Heart right ventricle (tissue), 16 donors: ENCODE measurements at regions not wholly inside any gene's neighbourhood (a gene's known extent, or its start where the extent isn't known, plus 50 kb on each side); places are given as distances from the start of the nearest gene placed in this dataset.

Experiments
- ATAC-seq, 8 donors: fragments of 200-7000 bp; cut with Tn5 transposase; one replicate each; pipeline ENCODE4 v1.9.1; 2020; ENCODE audit warnings: mild to moderate bottlenecking in 8 of 8, moderate library complexity in 8 of 8, moderate number of reproducible peaks in 1 of 8
- DNase-seq, 2 donors: peaks; one replicate each; pipeline ENCODE4 v3.0.0-alpha.2; 2020
- H3K27ac ChIP-seq, 10 donors: fragments of 200-600 bp; sonication (generic) in 2 of 10; one replicate each; pipeline versions ENCODE4 v1.5.0 to v1.8.0; 2020 to 2022; ENCODE audit warnings: mild to moderate bottlenecking in 3 of 10
- H3K27me3 ChIP-seq, 7 donors: fragments of 200-600 bp; one replicate each; pipeline ENCODE4 v1.8.0; 2021 to 2022; ENCODE audit warnings: mild to moderate bottlenecking in 2 of 7
- H3K36me3 ChIP-seq, 9 donors: fragments of 200-600 bp; sonication (generic) in 1 of 9; one replicate each; pipeline versions ENCODE4 v1.5.0 to v1.8.0; 2020 to 2022; ENCODE audit warnings: mild to moderate bottlenecking in 2 of 9
- H3K4me1 ChIP-seq, 9 donors: fragments of 200-600 bp; sonication (generic) in 1 of 9; one replicate each; pipeline versions ENCODE4 v1.5.0 to v1.8.0; 2020 to 2022; ENCODE audit warnings: mild to moderate bottlenecking in 4 of 9
- H3K4me3 ChIP-seq, 10 donors: fragments of 200-600 bp; sonication (generic) in 2 of 10; one replicate each; pipeline versions ENCODE4 v1.5.0 to v1.8.0; 2020 to 2022; ENCODE audit warnings: mild to moderate bottlenecking in 7 of 10, moderate library complexity in 2 of 10
- H3K9me3 ChIP-seq, 11 donors: fragments of 200-600 bp in 10 of 11; sonication (generic) in 2 of 11; one replicate each; pipeline versions ENCODE4 v1.5.0 to v1.8.0; 2013 to 2022; ENCODE audit warnings: mild to moderate bottlenecking in 2 of 11, control low read depth in 1 of 11, moderate library complexity in 1 of 11
- CTCF ChIP-seq, 9 donors: fragments of 200-600 bp; sonication (generic) in 2 of 9; IDR thresholded peaks; one replicate each; pipeline versions ENCODE4 v1.5.0 to v1.8.0; 2021 to 2022; ENCODE audit warnings: antibody characterized with exemption in 9 of 9, mild to moderate bottlenecking in 5 of 9, moderate library complexity in 1 of 9
- WGBS, 2 donors: extraction: QIAGEN DNeasy Blood & Tissue Kit; methylation state at CpG; one replicate each; pipeline ENCODE4 v1.1.7; 2013; ENCODE audit warnings: inconsistent platforms in 1 of 2; 5-methylcytosine and 5-hydroxymethylcytosine counted together
- intact Hi-C, 10 donors: fragments of 100-400 bp; cut with DNase I; formaldehyde crosslinking; loops; one replicate each; pipeline versions ENCODE4 v1.11.1 to v1.14.2; 2022
- donor health status: Arrhythmogenic right ventricular cardiomyopathy.
- donor health status: ischemic (EF 13 %, LVEDD 7.1; RV severe dilation, severe dysfunction).
- donor health status: healthy with polysubstance abuse.
- donor health status: DM: no; HTN: yes; CAD: no.
- donor health status: DM: no; HTN: no; CAD: no.
- donor health status: ischemic (EF 25% LVEDD 6.9; RV normal size, moderate dysfunction).
- donor health status: ischemic (EF 25% LVEDD 5.7; RV mildly dilated, moderate dysfunction).
- donor health status: healthy.
- donor health status: DM: yes; HTN: yes; CAD: no.
- donor health status: Ischemic cardiomyopathy.
- donor health status: ischemic (EF 35%, LVEDD 5.7; RV mildly dilated, moderate dysfunction).
- donor health status: nonischemic (EF 11% LVEDD 7.7; RV severe dilation, severe dysfunction).
- donor health status: DM: yes; HTN: yes; CAD: no.
- donor health status: PGD.
- donor health status: ischemic (EF 29% LVEDD 5.4; RV normal size, mild dysfunction).
- donor health status: nonischemic (EF 23%, LVEDD 6.1; RV moderate dilation, normal function).

- ATAC-seq, result no peak
- no peaks in the 10 kb centered on the region for H3K4me1 ChIP-seq
- H3K9me3 ChIP-seq, result no peaks in the 10 kb centered on the region
- 48 to 56% methylated on average over 4 of the region's 4 CpGs for WGBS, 2 donors
- no peak overlapping the region for H3K27ac ChIP-seq
- intact Hi-C loops, result no loop called here
- peaks cover 0 to 50% (median 32%) of the 10 kb centered on the region in 7 donors for H3K27me3 ChIP-seq
- TF ChIP-seq CTCF (IDR thresholded peaks at IDR 0.05), result no peak
- no peaks in the 10 kb centered on the region for H3K36me3 ChIP-seq
- no peak overlapping the region for H3K4me3 ChIP-seq
- DNase-seq, result no peak
Observed at GRCh38 chr22:22076932-22077703, 94.5 kb upstream of the TOP3B start.

DNA sequence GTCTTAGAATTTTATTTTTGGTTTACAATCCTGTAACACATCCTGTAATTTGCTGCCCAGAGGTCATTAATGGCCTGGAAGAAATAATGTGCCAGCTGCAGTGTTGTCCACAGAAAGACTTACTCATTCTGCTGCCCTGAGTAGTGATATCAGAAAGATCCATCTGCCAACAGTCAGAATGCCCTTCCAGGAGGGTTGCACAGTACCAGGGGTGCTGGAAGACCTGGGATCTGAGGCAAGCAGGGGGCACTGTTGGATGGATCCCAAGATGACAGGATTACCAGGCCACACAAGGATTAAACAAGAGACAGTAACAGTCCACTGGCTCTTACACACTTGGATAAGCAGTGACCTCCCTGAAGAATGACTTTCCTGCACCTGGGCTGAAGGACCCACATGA lies 93.8 kb upstream of the TOP3B start:
- no peak for TF ChIP-seq CTCF (IDR thresholded peaks at IDR 0.05)
- Histone ChIP-seq H3K4me3 (no peak overlapping the region), H3K27me3 (peaks cover 0 to 50% (median 28%) of the 10 kb centered on the region in 7 donors), H3K27ac (no peak overlapping the region), H3K4me1 (no peaks in the 10 kb centered on the region), H3K36me3 (no peaks in the 10 kb centered on the region), H3K9me3 (no peaks in the 10 kb centered on the region)
- DNase-seq (no peak), ATAC-seq (no peak)
- intact Hi-C loops, result no loop called here

DNA sequence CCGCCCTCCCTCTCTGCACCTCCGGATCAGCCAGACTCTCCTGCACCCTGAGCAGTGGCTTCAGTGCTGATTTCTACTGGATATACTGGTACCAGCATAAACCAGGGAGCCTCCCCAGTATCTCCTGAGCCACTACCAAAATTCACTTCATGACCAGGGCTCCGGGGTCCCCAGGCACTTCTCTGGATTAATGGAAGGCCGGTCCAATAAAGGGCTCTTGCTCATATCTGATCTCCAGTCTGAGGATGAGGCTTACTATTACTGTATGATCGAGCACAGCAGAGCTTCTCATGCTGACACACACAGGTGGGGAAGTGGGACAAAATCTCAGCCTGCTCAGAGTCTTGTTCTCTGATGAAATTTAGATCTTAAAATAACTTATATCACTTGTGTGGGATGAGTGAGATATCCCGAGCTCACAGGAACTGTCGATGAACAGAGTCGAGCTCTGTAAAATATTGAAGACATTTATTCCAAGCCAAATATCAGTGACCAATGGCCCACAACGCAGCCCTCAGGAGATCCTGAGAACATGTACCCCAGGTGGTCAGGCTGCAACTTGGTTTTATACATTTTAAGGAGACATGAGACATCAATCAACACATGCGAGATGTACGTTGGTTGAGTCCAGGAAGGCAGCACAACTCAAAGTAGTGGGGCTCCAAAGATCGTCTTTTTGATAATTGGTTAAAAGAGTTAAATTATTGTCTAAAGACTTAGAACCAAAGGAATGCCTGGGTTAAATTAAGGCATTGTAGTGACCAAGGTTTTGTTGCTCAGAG lies 93.0 kb upstream of the TOP3B start:
- H3K4me3 ChIP-seq, result no peak overlapping the region
- no peaks in the 10 kb centered on the region for H3K9me3 ChIP-seq
- DNase-seq (no peak), ATAC-seq (no peak)
- H3K27ac ChIP-seq, result no peak overlapping the region
- no peaks in the 10 kb centered on the region for H3K4me1 ChIP-seq
- WGBS, 2 donors, result 77 to 80% methylated on average over 12 of the region's 12 CpGs
- H3K27me3 ChIP-seq, result peaks cover 0 to 42% (median 21%) of the 10 kb centered on the region in 7 donors
- intact Hi-C loops, result no loop called here
- no peaks in the 10 kb centered on the region for H3K36me3 ChIP-seq
- no peak for TF ChIP-seq CTCF (IDR thresholded peaks at IDR 0.05)

- ATAC-seq, result peak in 1 of 8 donors; percentile 17
- no peak overlapping the region for H3K4me3 ChIP-seq
- H3K4me1 ChIP-seq, result no peaks in the 10 kb centered on the region
- H3K9me3 ChIP-seq, result no peaks in the 10 kb centered on the region
- H3K27me3 ChIP-seq, result peaks cover 0 to 41% (median 19%) of the 10 kb centered on the region in 7 donors
- intact Hi-C loops, result no loop called here
- no peaks in the 10 kb centered on the region for H3K36me3 ChIP-seq
- no peak overlapping the region for H3K27ac ChIP-seq
- DNase-seq, result no peak
- WGBS, 2 donors, result 0 to 3% methylated on average over 1 of the region's 1 CpG
- TF ChIP-seq CTCF (IDR thresholded peaks at IDR 0.05), result no peak
Observed at GRCh38 chr22:22074634-22075381, 92.2 kb upstream of the TOP3B start.
